ENCODE measurements at regions not wholly inside any gene's neighbourhood (a gene's known extent, or its start where the extent isn't known, plus 50 kb on each side); places are given as distances from the start of the nearest gene placed in this dataset.

- Mint-ChIP-seq H3K27me3 (ENCODE audit: low read depth) (no peaks in the 10 kb centered on the region), H3K36me3 (ENCODE audit: insufficient read depth in 1 of 3, low read depth in 3 of 3) (no peaks in the 10 kb centered on the region), H3K4me1 (no peaks in the 10 kb centered on the region), H3K4me3 (no peak overlapping the region), H3K27ac (no peak overlapping the region), H3K9me3 (no peaks in the 10 kb centered on the region)
- no peak overlapping the region for H4K91ac ChIP-seq (ENCODE audit: insufficient read length, low read depth, low read length)
- H3K9me3 ChIP-seq (ENCODE audit: control insufficient read depth, low read depth, low read length): no peaks in the 10 kb centered on the region
- no peaks in the 10 kb centered on the region for H3K4me1 ChIP-seq (ENCODE audit: insufficient read depth, low read length)
- H3K79me1 ChIP-seq (ENCODE audit: insufficient read depth, low read depth, low read length, poor library complexity, severe bottlenecking): no peaks in the 10 kb centered on the region
- no peak overlapping the region for H2AFZ ChIP-seq (ENCODE audit: low read length)
- H3K27ac ChIP-seq (ENCODE audit: insufficient read length, low read depth, low read length): no peak overlapping the region
- no peak for TF ChIP-seq CTCF (conservative IDR thresholded peaks at IDR 0.05)
- no peak overlapping the region for H2AK5ac ChIP-seq (ENCODE audit: insufficient read length, low read length)
- H2BK15ac ChIP-seq (ENCODE audit: low read depth, low read length): no peak overlapping the region
- no peaks in the 10 kb centered on the region for H3K79me2 ChIP-seq (ENCODE audit: insufficient read depth, low read length)
- no peak overlapping the region for H4K5ac ChIP-seq (ENCODE audit: insufficient read length, low read depth, low read length)
- no peak overlapping the region for H2BK5ac ChIP-seq (ENCODE audit: insufficient read length, low read length)
- no peaks in the 10 kb centered on the region for H3K23me2 ChIP-seq (ENCODE audit: insufficient read length, low read depth, low read length, poor library complexity, severe bottlenecking)
- H4K20me1 ChIP-seq (ENCODE audit: control insufficient read depth, insufficient read depth, insufficient read length): no peaks in the 10 kb centered on the region
- no CpG with 5 or more reads among the region's 3 CpGs for WGBS (ENCODE audit: extremely low coverage, insufficient read length, low lambda C conversion rate)
- H2BK120ac ChIP-seq (ENCODE audit: low read depth, low read length, poor library complexity, severe bottlenecking): no peak overlapping the region
- no peak overlapping the region for H3K18ac ChIP-seq (ENCODE audit: insufficient read length, low read depth, low read length)
- no peak overlapping the region for H3T11ph ChIP-seq (ENCODE audit: low read length)
- no peak overlapping the region for H3K9ac ChIP-seq (ENCODE audit: extremely low read depth, insufficient read length, low read length)
- no peak overlapping the region for H3K23ac ChIP-seq (ENCODE audit: insufficient read length, low read depth, low read length)
- H3K27me3 ChIP-seq (ENCODE audit: insufficient read depth, low read length): no peaks in the 10 kb centered on the region; the same call in 1 of the 2 replicates
- H3K56ac ChIP-seq (ENCODE audit: insufficient read length, low read depth, low read length): no peak overlapping the region
- no peak overlapping the region for H2BK12ac ChIP-seq (ENCODE audit: insufficient read length, low read depth, low read length)
- H2BK20ac ChIP-seq (ENCODE audit: low read depth, low read length, poor library complexity, severe bottlenecking): no peak overlapping the region
- no peak overlapping the region for H4K8ac ChIP-seq (replicated peaks; ENCODE audit: insufficient read length, low read depth, low read length)
- H3K4me2 ChIP-seq (ENCODE audit: insufficient read depth, insufficient read length, low read length): no peak overlapping the region
- H3K14ac ChIP-seq (ENCODE audit: insufficient read depth, low read length): no peak overlapping the region
- DNase-seq: no peak
- no peak overlapping the region for H3K4ac ChIP-seq (ENCODE audit: low read depth, low read length)
Measured at GRCh38 chr4:62398318-62398717, 1198.2 kb downstream of the ADGRL3 start.

All from H9 (cell line).